ENCODE measurements at regions not wholly inside any gene's neighbourhood (a gene's known extent, or its start where the extent isn't known, plus 50 kb on each side); places are given as distances from the start of the nearest gene placed in this dataset.

- no peak for TF ChIP-seq POLR2A (IDR thresholded peaks at IDR 0.05)
- TF ChIP-seq CTCF (IDR thresholded peaks at IDR 0.05): no peak
- TF ChIP-seq POLR2AphosphoS5 (IDR thresholded peaks at IDR 0.05): no peak
- no peak for TF ChIP-seq EP300 (IDR thresholded peaks at IDR 0.05)
Measured at GRCh38 chr2:125450092-125450491, 1205.9 kb upstream of the GYPC start.
